Fibroblast of the conjunctiva (primary cell): ENCODE measurements at regions not wholly inside any gene's neighbourhood (a gene's known extent, or its start where the extent isn't known, plus 50 kb on each side); places are given as distances from the start of the nearest gene placed in this dataset.
"Not testable (repeated sequence)": the region's sequence is repeated elsewhere in the genome, so short reads cannot be mapped to it uniquely, and the experiment has no call there.

ENCODE experiments used
- DNase-seq: peaks from one replicate; pipeline ENCODE4 v3.0.0-alpha.2; 2010; ENCODE audit warnings: low read depth

GRCh38 chr16:18263046-18263445 is 73.5 kb downstream of the NPIPA8 start:
- DNase-seq: not testable (repeated sequence)

GRCh38 chr16:18261848-18262247 is 74.7 kb downstream of the NPIPA8 start:
- not testable (repeated sequence) for DNase-seq

GRCh38 chr16:18259496-18260176 is 76.9 kb downstream of the NPIPA8 start:
- not testable (repeated sequence) for DNase-seq

GRCh38 chr16:18252943-18253342 is 83.6 kb downstream of the NPIPA8 start:
- not testable (repeated sequence) for DNase-seq

- not testable (repeated sequence) for DNase-seq
Measured at GRCh38 chr16:18230505-18230904, 106.0 kb downstream of the NPIPA8 start.

GRCh38 chr16:18222054-18223009 is 114.2 kb downstream of the NPIPA8 start:
- DNase-seq: not testable (repeated sequence)

GRCh38 chr16:18217741-18218140 is 118.8 kb downstream of the NPIPA8 start:
- not testable (repeated sequence) for DNase-seq

- DNase-seq: not testable (repeated sequence)
Measured at GRCh38 chr16:18216814-18217213, 119.7 kb downstream of the NPIPA8 start.

- not testable (repeated sequence) for DNase-seq
Measured at GRCh38 chr16:18213810-18214209, 122.7 kb downstream of the NPIPA8 start.

GRCh38 chr16:18211505-18211904 is 125.0 kb downstream of the NPIPA8 start:
- DNase-seq: not testable (repeated sequence)

GRCh38 chr16:18204786-18205185 is 131.8 kb downstream of the NPIPA8 start:
- not testable (repeated sequence) for DNase-seq

GRCh38 chr16:18204309-18204708 is 132.2 kb downstream of the NPIPA8 start:
- DNase-seq: not testable (repeated sequence)

- not testable (repeated sequence) for DNase-seq
Measured at GRCh38 chr16:18201511-18201910, 135.0 kb downstream of the NPIPA8 start.

GRCh38 chr16:18192389-18192788 is 144.1 kb downstream of the NPIPA8 start:
- not testable (repeated sequence) for DNase-seq

- DNase-seq: not testable (repeated sequence)
Measured at GRCh38 chr16:18190179-18190578, 146.4 kb downstream of the NPIPA8 start.

- not testable (repeated sequence) for DNase-seq
Measured at GRCh38 chr16:18184755-18185154, 151.8 kb downstream of the NPIPA8 start.

GRCh38 chr16:18181028-18181427 is 155.5 kb downstream of the NPIPA8 start:
- DNase-seq: not testable (repeated sequence)

GRCh38 chr16:18173945-18174497 is 162.5 kb downstream of the NPIPA8 start:
- not testable (repeated sequence) for DNase-seq

- not testable (repeated sequence) for DNase-seq
Measured at GRCh38 chr16:18162293-18162692, 174.2 kb downstream of the NPIPA8 start.

GRCh38 chr16:18161224-18161623 is 175.3 kb downstream of the NPIPA8 start:
- DNase-seq: not testable (repeated sequence)

GRCh38 chr16:18159185-18159584 is 177.4 kb downstream of the NPIPA8 start:
- DNase-seq: not testable (repeated sequence)

GRCh38 chr16:18157854-18158253 is 178.7 kb downstream of the NPIPA8 start:
- DNase-seq: not testable (repeated sequence)
